DOHH2 (cell line): ENCODE measurements at regions not wholly inside any gene's neighbourhood (a gene's known extent, or its start where the extent isn't known, plus 50 kb on each side); places are given as distances from the start of the nearest gene placed in this dataset.

Experiments used
- H3F3A ChIP-seq: fragments of 200-600 bp; sonication (generic), shearing (Covaris generic); 2 replicates; pipeline ENCODE4 v1.6.0; 2016; ENCODE audit warnings: antibody characterized with exemption, mild to moderate bottlenecking; ENCODE audit not compliant: control insufficient read depth, insufficient read depth
- H3K27ac ChIP-seq: fragments of 200-600 bp; sonication (generic); 2 replicates; pipeline ENCODE4 v1.5.1; 2014; ENCODE audit warnings: low read depth, mild to moderate bottlenecking, low read length, moderate library complexity
- H3K27me3 ChIP-seq: fragments of 200-600 bp; sonication (generic); 2 replicates; pipeline ENCODE4 v1.6.1; 2014; ENCODE audit warnings: mild to moderate bottlenecking, low read length, mixed read lengths; ENCODE audit not compliant: control insufficient read depth
- H3K36me3 ChIP-seq: fragments of 200-600 bp; sonication (generic); 2 replicates; pipeline ENCODE4 v1.6.1; 2014; ENCODE audit warnings: mild to moderate bottlenecking, low read length, moderate library complexity, mixed read lengths; ENCODE audit not compliant: control insufficient read depth
- H3K4me1 ChIP-seq: fragments of 200-600 bp; sonication (generic); 2 replicates; pipeline ENCODE4 v1.6.1; 2014; ENCODE audit warnings: mild to moderate bottlenecking, low read length, mixed read lengths; ENCODE audit not compliant: control insufficient read depth
- H3K4me2 ChIP-seq: fragments of 200-600 bp; sonication (generic); 2 replicates; pipeline ENCODE4 v1.6.0; 2014; ENCODE audit warnings: mild to moderate bottlenecking, low read length, moderate library complexity
- H3K4me3 ChIP-seq: fragments of 200-600 bp; sonication (generic); 2 replicates; pipeline ENCODE4 v1.5.1; 2014; ENCODE audit warnings: mild to moderate bottlenecking, low read length, mixed read lengths
- H3K79me2 ChIP-seq: fragments of 200-600 bp; sonication (generic); 2 replicates; pipeline ENCODE4 v1.6.1; 2014; ENCODE audit warnings: mild to moderate bottlenecking, low read length, mixed read lengths; ENCODE audit not compliant: control insufficient read depth
- H3K9me2 ChIP-seq: fragments of 200-600 bp; sonication (generic); replicated peaks from 2 replicates; pipeline ENCODE4 v1.6.1; 2014; ENCODE audit warnings: mild to moderate bottlenecking, low read length, mixed read lengths; ENCODE audit not compliant: control insufficient read depth
- H3K9me3 ChIP-seq: fragments of 200-600 bp; sonication (generic); 2 replicates; pipeline ENCODE4 v1.6.1; 2014; ENCODE audit warnings: antibody characterized with exemption, low read length, mixed read lengths; ENCODE audit not compliant: control insufficient read depth, insufficient read depth
- H4K20me1 ChIP-seq: fragments of 200-600 bp; sonication (generic); 2 replicates; pipeline ENCODE4 v1.6.0; 2014; ENCODE audit warnings: low read depth, mild to moderate bottlenecking, antibody characterized with exemption, low read length, moderate library complexity; ENCODE audit not compliant: control insufficient read depth, insufficient read depth
- CTCF ChIP-seq: fragments of 200-600 bp; sonication (generic); IDR thresholded peaks from one replicate; pipeline ENCODE4 v1.5.1; 2014; ENCODE audit warnings: antibody characterized with exemption, mild to moderate bottlenecking, low read depth, low read length; ENCODE audit not compliant: poor library complexity, severe bottlenecking
- EZH2phosphoT487 ChIP-seq: fragments of 200-600 bp; sonication (generic); IDR thresholded peaks from 2 replicates; pipeline ENCODE4 v1.6.1; 2017; ENCODE audit warnings: borderline replicate concordance, mild to moderate bottlenecking, antibody characterized with exemption, low read length, moderate library complexity, mixed read lengths

- H3K9me3 ChIP-seq: no peaks in the 10 kb centered on the region
- no peaks in the 10 kb centered on the region for H4K20me1 ChIP-seq
- TF ChIP-seq CTCF (no peak), EZH2phosphoT487 (no peak)
- H3K36me3 ChIP-seq: no peaks in the 10 kb centered on the region
- H3K27ac ChIP-seq: no peak overlapping the region
- H3K9me2 ChIP-seq: no peaks in the 10 kb centered on the region
- H3K4me2 ChIP-seq: no peak overlapping the region
- H3K4me3 ChIP-seq: no peak overlapping the region
- no peaks in the 10 kb centered on the region for H3K79me2 ChIP-seq
- H3F3A ChIP-seq: no peaks in the 10 kb centered on the region
- H3K4me1 ChIP-seq: no peaks in the 10 kb centered on the region
- no peaks in the 10 kb centered on the region for H3K27me3 ChIP-seq
Measured at GRCh38 chrX:96407501-96407900, 277.1 kb upstream of the DIAPH2 start.

DNA sequence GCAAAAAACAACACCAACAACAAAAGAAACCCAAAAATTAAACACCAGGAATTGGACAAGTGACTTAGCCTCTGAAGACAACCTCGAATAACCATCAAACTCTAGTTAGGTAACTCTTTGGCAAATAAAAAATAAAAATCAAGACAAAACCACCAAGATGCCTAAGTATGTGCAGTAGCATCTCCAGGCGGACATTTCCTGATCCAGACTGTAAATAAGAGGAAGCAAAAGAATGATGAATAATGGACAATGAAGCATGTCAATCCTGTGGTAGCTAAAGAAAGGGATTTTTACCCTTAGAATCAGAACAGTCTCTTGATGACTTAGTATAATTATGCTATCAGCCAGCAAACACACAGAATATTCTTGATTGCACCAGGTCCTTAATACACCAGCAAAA, 276.7 kb upstream of the DIAPH2 start:
- no peaks in the 10 kb centered on the region for H3K9me3 ChIP-seq
- TF ChIP-seq CTCF (no peak), EZH2phosphoT487 (no peak)
- no peaks in the 10 kb centered on the region for H3K79me2 ChIP-seq
- H3K36me3 ChIP-seq: no peaks in the 10 kb centered on the region
- no peaks in the 10 kb centered on the region for H3F3A ChIP-seq
- H3K4me2 ChIP-seq: no peak overlapping the region
- no peaks in the 10 kb centered on the region for H3K27me3 ChIP-seq
- no peaks in the 10 kb centered on the region for H4K20me1 ChIP-seq
- no peak overlapping the region for H3K4me3 ChIP-seq
- H3K27ac ChIP-seq: no peak overlapping the region
- no peaks in the 10 kb centered on the region for H3K4me1 ChIP-seq
- H3K9me2 ChIP-seq: no peaks in the 10 kb centered on the region

DNA sequence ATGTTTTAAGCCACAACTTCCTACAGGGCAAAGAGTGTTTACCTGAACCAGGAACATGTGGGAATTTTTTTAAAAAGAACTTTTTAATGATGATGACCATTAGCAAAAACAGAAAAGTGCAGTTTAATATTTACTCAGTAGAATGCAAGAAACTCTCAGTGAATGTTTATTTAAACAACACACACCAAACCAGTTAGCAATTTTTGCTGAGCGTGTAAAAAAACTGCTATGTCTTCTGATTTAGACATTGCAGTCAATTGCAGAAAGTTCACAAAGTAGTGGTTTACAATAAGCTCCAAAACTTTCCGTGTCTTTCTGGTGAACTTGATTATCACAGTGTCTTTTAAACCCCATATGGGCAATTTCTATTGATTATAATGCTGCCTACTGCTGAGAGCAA, 273.7 kb upstream of the DIAPH2 start:
- Histone ChIP-seq H3K9me3 (no peaks in the 10 kb centered on the region), H3K4me2 (no peak overlapping the region), H3K9me2 (no peaks in the 10 kb centered on the region), H3K4me3 (no peak overlapping the region), H3K27ac (no peak overlapping the region), H3F3A (no peaks in the 10 kb centered on the region), H3K27me3 (no peaks in the 10 kb centered on the region), H3K4me1 (no peaks in the 10 kb centered on the region), H4K20me1 (no peaks in the 10 kb centered on the region), H3K36me3 (no peaks in the 10 kb centered on the region), H3K79me2 (no peaks in the 10 kb centered on the region)
- TF ChIP-seq CTCF (no peak), EZH2phosphoT487 (no peak)

GRCh38 chrX:96417695-96418094, 266.9 kb upstream of the DIAPH2 start:
- H3K79me2 ChIP-seq: no peaks in the 10 kb centered on the region
- no peaks in the 10 kb centered on the region for H4K20me1 ChIP-seq
- no peaks in the 10 kb centered on the region for H3K9me2 ChIP-seq
- no peak overlapping the region for H3K4me3 ChIP-seq
- H3K4me1 ChIP-seq: no peaks in the 10 kb centered on the region
- H3F3A ChIP-seq: no peaks in the 10 kb centered on the region
- H3K27me3 ChIP-seq: no peaks in the 10 kb centered on the region
- no peak overlapping the region for H3K27ac ChIP-seq
- TF ChIP-seq CTCF (no peak), EZH2phosphoT487 (no peak)
- H3K36me3 ChIP-seq: no peaks in the 10 kb centered on the region
- no peak overlapping the region for H3K4me2 ChIP-seq
- H3K9me3 ChIP-seq: no peaks in the 10 kb centered on the region
